GM21526 (cell line): ENCODE measurements at regions not wholly inside any gene's neighbourhood (a gene's known extent, or its start where the extent isn't known, plus 50 kb on each side); places are given as distances from the start of the nearest gene placed in this dataset.
"Not testable (repeated sequence)": the region's sequence is repeated elsewhere in the genome, so short reads cannot be mapped to it uniquely, and the experiment has no call there.

Source experiments
- ATAC-seq: cut with Tn5 transposase; IDR thresholded peaks from one replicate; pipeline ENCODE4 v1.9.1; 2021; ENCODE audit warnings: moderate library complexity; ENCODE audit not compliant: unreplicated experiment, low FRiP score

DNA sequence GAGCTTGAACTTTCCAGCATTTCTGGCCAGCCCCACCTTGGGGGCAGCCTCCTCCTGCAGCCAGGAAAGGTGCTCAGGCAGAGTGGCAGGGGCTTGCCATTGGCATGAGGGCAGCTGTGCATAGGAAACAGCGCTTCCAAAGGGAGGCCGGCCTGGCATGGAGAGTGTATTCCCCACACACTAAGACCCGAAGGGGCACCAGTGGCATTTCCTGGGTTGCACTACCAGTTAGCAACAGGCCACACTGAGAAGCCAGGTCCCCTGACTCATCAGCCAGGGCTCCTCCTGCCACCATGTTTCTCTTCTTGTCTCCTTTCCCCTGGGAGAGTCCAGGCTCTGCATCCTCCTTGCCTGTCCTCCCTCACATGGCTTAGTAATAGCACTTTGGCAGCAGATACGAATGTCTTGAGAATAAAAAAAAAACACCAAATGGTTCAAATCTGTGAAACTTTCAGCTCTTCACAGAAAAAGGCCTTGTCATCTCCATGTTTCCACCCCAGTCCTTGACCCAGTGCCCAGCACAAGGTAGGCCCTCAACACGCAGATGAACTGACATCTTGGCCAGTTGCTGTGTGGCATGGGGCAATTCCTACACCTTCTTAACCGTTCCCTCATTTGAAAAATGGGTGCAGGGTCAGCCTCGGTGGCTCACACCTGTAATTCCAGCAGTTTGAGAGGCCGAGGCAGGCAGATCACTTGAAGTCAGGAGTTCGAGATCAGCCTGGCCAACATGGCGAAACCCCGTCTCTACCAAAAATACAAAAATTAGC lies 180.4 kb downstream of the SMAD6 start:
- no peak for ATAC-seq

DNA sequence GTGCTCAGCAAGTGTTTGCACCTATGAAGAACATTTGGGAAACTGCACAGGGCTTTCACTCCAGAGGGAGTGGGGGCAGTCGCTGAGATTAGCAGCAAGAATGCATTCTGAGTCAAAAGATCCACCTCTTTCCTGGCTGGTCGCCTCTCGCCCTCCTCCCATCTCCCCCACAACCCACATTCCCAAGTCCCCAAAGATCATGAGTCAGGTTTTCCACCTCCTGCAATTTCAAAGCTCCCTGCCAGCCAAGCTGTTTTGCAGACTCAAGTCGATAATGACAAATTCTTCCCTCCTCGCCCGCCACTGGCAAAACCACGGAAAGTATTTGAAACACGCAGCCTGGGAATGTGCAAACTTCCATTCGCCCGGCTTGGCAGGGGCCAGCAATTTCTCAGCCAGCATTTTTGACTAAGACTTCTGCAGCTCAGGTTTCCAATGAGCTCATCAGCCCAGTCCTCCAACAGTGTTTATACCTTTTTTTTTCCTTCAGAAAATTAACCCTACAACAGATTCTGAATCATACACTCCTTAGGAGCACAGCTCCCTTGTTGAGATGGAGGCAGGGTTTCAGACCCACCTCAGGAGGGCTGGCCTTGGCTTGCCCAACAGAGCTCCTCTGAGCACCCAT lies 181.4 kb downstream of the SMAD6 start:
- no peak for ATAC-seq

DNA sequence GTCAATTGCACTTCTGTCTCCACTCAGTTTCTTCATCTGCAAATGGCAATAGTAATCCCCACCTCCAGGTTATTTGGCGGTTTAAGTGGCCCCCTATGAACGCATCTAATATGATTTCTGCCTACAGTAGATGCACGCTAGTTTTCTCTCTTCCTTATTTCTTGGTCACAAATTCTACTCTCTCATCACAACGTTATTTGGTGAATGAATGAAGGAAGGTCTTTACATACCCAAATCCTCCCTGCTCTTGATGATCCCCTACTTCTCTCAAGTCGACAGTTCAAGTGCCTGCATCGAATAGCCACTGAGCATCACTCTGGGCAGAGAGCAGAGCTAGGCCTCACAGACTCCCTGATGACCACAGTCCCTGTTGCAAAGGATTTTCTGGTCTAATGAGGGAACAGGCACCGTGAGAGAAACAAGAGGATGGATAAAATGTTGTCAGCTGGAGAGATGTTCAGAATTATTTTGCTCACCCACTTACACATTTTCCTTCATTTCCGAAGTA lies 181.2 kb upstream of the SMAD3 start:
- ATAC-seq = no peak

DNA sequence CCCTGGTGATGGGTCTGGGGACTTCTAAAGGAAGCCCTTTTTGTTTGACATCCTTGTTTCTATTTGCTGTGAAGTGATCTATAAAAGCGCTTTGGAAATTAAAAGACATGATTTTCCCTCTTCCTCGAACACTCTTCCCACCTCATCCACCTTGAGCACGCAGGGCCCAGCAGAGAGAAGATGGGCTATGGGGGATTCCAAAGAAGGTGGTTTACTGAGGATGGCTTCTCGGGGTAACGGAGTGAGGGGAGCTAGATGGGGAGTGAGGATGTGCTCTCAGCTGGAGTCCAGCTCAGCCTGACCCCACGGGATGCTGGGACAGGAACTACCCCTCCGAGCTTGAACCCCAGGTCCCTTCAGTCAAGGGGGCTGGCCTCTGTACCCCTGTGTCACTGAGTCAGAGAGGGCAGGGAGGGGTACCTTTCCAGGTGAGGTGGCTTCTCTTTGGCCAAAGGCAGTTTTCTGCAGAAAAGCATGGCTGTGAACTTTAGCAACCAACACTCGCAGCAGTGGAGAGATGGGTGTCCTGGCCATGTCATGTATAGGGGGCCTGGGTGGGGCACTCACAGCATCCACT lies 180.7 kb upstream of the SMAD3 start:
- no peak for ATAC-seq

DNA sequence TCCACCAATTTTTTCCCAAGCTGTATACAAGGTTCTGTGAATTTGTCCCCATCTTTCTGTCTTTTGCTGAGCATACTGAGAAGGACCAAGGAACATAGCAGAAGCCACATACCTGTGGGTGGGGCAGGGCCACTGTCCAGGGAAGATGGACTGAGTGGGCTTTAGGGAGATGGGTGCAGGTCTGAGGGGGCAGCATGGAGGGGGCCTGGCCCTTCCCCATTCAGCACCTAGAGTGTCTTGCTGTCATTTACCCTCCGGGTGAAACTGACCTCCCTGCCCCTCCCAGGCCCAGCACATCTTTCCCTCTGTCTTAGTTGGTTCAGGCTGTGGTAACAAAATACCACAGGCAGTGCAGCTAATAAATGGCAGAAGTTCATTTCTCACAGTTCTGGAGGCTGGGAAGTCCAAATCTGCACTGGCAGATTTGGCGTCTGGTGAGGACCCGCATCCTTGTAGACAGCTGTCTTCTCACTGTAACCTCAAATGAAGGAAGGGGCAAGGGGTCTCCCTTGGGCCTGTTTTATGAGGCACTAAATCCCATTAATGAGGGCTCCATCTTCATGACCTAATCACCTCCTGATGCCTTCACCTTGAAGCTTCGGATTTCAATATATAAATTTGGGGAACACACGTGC lies 180.0 kb upstream of the SMAD3 start:
- no peak for ATAC-seq

DNA sequence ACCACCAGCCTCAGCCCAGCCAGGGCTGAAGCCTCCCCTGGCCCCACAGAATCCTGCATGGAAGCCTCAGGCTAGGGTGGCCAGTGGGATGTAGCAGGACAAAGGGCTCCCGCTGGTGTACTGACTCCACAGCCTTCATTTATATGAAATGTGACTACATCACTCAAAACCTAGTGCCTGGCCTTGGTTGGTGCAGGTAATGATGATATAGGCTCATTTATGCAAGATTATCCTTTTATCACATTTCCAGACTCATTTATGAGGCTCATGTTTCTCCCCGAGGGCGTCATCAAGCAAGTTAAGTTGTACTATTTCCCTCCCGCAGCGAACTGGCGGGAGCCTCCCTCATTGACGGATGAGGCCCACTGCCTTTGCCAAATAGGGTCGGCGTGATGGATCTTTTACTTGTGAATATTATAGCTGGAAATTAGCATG lies 179.1 kb upstream of the SMAD3 start:
- ATAC-seq = no peak

DNA sequence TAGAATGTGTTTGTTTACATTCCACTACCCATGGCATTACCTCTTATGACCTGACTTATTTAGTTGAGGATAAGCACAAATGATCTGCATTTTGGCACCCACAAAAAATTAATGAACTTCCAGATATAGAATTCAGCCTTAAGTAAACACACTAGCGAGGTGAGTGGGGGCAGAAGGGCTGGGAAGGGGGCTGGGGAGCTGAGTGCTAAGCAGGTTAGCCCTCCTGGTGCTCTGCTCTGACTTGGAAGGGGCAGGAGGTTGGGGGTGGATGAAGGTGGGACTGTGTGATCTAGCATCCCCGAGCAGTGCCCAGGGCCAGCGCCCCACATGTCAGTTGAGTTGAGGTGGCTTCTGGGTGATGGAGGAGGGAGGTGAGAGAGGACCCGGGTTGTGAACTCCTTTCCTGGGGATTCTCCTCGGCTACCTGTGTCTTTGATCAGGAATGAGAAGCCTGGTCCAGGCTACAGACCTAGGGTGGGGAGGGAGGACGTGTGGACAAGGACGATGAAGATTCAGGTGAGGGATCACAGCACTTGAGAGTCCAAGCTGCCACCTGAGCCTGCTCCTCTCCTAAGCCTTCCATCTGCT lies 178.6 kb upstream of the SMAD3 start:
- no peak for ATAC-seq

DNA sequence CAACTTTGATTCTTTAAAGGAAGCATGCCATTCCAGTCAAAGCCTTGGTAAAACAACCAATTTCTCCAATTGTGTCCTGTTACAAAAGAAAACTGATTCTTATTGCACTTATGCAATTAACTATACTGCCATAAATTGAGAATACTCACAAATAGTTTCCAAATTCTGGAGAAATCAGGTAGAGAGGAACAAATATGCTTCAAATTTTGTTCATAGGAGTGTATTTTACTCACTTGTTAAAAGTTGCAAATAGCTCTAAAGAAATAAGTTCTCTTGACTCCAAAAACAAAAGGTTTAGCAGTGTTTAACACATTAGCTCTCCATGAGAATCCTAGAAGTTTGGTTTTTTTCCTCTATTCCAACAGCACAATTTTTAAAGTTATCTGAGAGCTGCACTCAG lies 176.1 kb upstream of the SMAD3 start:
- ATAC-seq = not testable (repeated sequence)

DNA sequence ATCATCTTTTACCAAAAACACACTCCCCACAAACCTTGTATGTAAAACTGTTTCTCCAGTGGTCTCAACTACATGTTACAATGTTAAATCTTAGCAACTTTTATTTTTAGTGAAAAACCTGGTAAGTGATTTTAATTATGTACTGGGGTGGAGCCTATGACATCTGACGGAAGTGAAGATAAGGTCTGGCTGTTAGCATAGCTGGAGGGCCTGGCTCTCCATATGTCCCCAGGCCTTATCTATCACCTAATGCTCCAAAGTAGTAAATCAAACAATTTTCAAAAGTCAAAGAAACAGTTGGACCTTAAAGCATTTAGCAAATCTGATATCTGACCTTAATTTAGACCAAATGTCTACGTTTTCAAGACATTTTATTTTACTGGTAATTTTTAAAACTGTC lies 173.6 kb upstream of the SMAD3 start:
- no peak for ATAC-seq

DNA sequence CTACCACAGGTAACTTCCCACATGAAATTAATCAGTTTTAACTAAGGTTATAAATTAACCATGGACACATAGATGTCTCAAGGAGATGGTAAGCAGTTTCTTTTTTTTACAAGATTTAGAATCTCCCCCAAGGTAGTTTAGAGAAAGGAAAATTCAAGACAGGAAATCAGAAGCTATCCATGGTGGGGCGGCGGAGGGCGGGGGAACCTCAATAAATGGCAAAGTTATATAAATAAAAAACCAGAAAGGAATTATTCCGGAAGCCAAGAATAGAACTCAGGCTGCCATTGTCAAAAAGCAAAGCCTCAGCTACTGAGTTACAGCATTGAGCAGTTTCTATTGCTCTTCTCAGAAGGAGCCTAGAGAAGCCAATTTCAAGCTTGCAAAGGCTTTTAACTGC lies 172.1 kb upstream of the SMAD3 start:
- no peak for ATAC-seq

DNA sequence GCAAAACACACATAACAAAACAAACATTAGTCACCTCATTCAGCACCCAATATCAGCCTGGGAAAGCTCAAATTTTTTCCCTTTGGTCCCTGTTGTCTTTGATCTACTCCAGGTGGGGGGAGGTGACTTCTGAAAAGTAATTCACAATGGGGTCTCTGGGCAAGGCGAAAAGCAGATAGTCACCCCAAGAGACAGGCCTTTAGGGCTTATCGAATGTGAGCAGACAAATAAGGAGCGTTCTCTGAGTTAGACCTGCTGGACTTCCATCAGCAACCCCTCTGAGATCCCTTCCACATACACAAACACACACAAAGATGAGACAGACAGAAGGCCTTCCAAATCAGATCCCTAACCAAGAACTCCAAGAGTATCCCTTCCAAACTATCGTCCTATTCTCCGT lies 171.0 kb upstream of the SMAD3 start:
- no peak for ATAC-seq

DNA sequence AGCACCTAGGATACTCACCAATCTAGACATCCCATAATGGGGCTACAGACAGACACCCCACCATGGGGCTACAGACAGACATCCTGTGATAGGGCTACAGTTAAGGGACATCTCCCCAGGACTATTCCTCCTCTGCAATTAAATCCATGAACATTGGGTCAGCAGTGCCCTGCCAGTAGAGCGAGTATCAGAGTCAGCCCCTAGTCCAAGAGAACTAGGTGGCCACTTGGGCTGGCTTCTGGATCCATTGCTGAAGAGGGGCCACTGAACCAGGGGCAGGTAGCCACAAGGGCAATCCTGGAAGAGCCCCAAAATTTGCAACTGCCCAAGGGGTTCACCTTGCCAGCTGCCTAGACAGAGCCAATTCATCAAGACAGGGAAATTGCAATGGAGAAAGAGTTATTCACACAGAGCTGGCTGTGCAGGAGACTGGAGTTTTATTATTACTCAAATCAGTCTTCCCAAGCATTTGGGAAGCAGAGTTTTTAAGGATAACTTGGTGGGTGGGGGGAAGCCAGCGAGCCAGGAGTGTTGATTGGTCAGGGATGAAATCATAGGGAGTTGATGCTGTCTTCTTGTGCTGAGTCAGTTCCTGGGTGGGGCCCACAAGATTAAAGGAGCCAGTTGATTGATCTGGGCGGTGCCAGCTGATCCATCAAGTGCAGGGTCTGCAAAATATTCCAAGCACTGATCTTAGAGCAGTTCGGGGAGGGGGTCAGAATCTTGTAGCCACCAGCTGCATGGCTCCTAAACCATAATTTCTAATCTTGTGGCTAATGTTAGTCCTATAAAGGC lies 170.2 kb upstream of the SMAD3 start:
- no peak for ATAC-seq

DNA sequence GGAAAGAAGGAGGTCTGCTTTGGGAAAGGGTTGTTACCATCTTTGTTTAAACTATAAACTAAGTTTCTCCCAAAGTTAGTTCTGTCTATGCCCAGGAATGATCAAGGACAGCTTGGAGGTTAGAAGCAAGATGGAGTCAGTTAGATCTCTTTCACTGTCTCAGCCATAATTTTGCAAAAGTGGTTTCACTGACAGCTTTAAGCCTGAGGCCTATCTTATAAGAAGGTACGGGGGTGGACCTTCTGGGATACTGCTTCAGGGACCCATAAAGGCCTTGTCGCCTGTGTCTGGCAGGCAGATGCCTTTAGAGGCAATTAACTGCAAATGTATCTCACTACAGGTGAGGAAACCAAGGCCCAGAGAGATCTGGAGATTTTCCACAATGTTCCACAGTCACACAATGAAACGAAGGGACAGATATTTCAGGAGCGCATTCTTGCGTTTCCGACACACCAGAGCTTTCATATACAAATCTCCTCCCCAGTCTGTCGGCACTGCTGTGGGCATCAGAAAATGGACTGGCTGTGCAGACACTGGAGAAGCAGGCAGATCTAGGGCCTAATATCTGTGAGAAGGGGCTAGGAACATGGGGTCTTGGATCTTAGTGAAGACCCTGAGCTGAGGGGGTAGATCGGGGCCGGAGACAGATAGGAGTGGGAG lies 169.5 kb upstream of the SMAD3 start:
- no peak for ATAC-seq

DNA sequence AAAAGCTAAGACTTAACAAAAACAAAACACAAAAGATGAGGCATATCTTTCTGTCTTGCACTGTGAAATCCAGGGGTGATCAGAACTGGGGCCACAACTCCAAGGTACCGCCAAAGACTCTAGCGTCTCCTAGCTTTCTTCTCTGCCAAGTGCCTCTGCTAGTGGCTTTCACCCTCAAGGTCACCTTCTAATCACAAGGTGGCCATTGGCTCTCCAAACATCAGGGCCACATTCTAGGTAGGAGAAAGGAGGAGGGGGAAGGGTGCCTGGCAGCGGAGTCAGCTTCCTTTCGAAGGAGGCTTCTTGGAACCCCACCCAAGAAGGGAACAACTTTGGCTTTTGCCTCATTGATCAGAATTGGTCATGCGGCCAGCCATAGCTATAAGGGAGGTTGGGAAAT lies 168.8 kb upstream of the SMAD3 start:
- ATAC-seq = no peak

DNA sequence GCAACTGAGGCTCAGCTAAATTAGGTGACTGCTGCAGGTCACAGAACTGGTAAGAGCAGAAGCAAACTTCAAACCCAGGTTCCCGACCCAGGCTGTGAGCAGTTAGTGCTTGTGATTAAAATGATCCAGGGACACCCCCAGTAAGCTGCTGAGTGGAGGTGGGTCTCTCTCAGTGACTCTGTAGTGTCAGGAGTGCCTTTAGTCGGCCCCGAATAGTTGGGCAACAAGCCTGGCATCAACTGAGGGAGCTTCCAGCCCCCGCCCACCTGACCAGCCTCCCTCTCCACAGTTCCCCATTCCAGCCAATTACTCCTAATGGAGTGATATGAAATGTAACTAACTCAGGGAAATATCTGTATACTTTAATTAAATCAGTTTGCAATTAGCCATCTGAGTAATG lies 168.0 kb upstream of the SMAD3 start:
- no peak for ATAC-seq

DNA sequence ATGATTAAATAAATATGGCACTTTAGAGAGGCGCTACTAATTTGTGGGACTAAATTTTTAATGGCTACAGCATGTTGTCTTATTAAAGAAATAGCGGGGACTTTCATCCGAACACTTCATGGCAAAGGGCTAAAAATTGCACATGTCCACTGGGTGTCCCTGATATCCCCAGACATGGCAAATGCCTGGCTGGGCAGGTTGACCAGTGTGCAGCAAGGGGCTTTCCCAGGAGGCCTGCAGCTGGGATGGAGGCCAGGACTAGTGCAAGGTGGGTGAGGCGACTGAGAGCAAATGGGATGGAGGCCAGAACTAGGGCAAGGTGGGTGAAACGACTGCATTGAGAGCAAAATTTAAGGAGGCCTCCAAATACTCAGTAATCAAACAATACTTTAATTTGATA lies 167.4 kb upstream of the SMAD3 start:
- no peak for ATAC-seq

DNA sequence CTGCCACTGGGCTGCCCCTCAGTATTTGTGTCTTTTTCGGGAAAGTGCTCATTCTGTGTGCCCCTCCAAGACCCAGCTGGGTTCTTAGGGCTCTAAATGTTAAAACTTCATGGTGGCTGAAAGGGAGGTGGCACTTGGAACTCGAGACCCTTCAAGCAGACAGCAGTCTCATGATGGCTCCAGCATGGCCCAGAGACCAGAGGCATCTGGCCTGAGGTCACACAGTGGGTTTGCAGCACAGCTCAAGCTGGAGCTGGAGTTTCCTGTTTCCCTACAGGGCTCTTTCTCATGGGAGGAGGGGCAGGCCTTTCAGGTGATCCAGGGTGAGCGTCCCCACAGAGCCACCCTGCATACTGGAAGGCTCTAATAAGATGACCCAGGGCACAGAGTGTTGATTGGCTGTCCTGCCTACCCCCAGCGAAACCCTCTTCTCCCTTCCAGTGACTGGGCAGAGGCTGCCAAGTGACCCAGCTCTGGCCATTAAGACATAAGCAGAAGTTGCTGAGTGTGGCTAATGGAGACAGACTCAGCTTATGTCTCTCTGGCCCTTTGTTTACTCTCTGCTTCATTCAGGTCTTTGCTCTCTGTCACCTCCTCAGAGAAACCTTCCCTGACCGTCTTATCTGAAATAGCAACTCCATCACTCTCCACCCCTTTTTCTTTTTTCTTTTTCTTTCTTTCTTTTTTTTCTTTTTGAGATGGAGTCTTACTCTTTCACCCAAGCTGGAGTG lies 166.6 kb upstream of the SMAD3 start:
- ATAC-seq = no peak

DNA sequence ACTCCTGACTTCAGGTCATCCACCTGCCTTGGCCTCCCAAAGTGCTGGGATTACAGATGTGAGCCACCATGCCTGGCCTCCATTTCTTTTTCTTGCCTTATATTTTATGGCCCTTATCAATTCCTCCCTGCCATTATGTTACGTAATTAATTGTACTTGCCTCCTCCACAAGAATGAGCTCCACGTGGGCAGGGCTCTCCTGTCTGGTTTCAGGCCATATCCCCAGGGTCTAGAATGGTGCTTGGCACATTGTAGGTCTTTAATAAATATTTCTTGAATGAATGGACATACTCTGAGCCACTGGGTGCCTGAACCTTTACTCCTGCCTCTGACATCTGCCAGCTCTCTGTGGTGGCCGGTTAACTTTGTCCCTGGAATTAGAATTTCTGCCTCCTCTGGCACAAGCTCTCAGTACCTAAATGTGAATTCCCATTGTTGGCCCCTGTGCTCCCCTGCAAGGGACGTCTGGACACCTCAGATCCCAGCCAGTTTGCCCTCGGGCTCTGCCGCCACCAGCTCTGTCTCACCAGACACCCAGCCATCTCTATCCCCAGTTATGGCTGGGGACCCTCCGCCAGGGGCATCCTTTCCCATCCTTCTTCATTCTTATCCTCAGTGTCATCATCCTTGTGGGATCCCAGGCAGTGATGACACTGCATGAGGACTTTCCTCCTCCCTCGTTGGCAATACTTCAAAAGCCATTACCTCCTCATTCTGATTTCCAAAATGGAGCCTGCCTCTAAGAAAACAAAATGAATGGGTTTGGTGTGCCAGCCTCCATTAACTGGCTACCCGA lies 165.6 kb upstream of the SMAD3 start:
- no peak for ATAC-seq
